GM23338 (cell line): ENCODE measurements at regions not wholly inside any gene's neighbourhood (a gene's known extent, or its start where the extent isn't known, plus 50 kb on each side); places are given as distances from the start of the nearest gene placed in this dataset.

Experiments
- ATAC-seq: fragments of 200-7000 bp; cut with Tn5 transposase; 3 replicates; pipeline ENCODE4 v1.9.1; 2020
- DNase-seq: peaks from one replicate; pipeline ENCODE4 v3.0.0-alpha.2; 2015; ENCODE audit warnings: low spot score
- H2AFZ ChIP-seq: fragments of 200-600 bp; sonication (generic); 2 replicates; pipeline ENCODE4 v1.8.0; 2016; ENCODE audit warnings: antibody characterized with exemption, mild to moderate bottlenecking, moderate library complexity
- H3F3A ChIP-seq: fragments of 200-600 bp; sonication (generic); replicated peaks from 2 replicates; pipeline ENCODE4 v1.8.0; 2017; ENCODE audit warnings: antibody characterized with exemption, mixed run types, low read depth
- H3K27ac ChIP-seq: fragments of 200-600 bp; sonication (generic); 2 replicates; pipeline ENCODE4 v1.6.1; 2016; ENCODE audit warnings: low read depth
- H3K27me3 ChIP-seq: fragments of 200-600 bp; sonication (generic); 2 replicates; pipeline ENCODE4 v1.8.0; 2016; ENCODE audit warnings: mild to moderate bottlenecking, mixed run types, moderate library complexity; ENCODE audit not compliant: insufficient read depth
- H3K36me3 ChIP-seq: fragments of 200-600 bp; sonication (generic); 2 replicates; pipeline ENCODE4 v1.8.0; 2016; ENCODE audit warnings: mild to moderate bottlenecking; ENCODE audit not compliant: insufficient read depth
- H3K4me1 ChIP-seq: fragments of 200-600 bp; sonication (generic); 2 replicates; pipeline ENCODE4 v1.8.0; 2016; ENCODE audit warnings: mild to moderate bottlenecking, moderate library complexity; ENCODE audit not compliant: insufficient read depth
- H3K4me2 ChIP-seq: fragments of 200-600 bp; sonication (generic); 2 replicates; pipeline ENCODE4 v1.7.1; 2017; ENCODE audit warnings: mixed run types
- H3K4me3 ChIP-seq: fragments of 200-600 bp; sonication (generic); 2 replicates; pipeline ENCODE4 v1.6.1; 2016; ENCODE audit warnings: mixed run types
- H3K79me2 ChIP-seq: fragments of 200-600 bp; sonication (generic); replicated peaks from 2 replicates; pipeline ENCODE4 v1.8.0; 2017; ENCODE audit warnings: mild to moderate bottlenecking; ENCODE audit not compliant: insufficient read depth
- H3K9me2 ChIP-seq: fragments of 200-600 bp; sonication (generic); 2 replicates; pipeline ENCODE4 v1.8.0; 2017; ENCODE audit not compliant: insufficient read depth
- H4K20me1 ChIP-seq: fragments of 200-600 bp; sonication (generic); replicated peaks from 2 replicates; pipeline ENCODE4 v1.8.0; 2017; ENCODE audit warnings: mild to moderate bottlenecking; ENCODE audit not compliant: insufficient read depth
- H3K27ac Mint-ChIP-seq: 2 replicates; pipeline ENCODE4 v1.8.0; 2020; ENCODE audit warnings: inconsistent platforms, mild to moderate bottlenecking, moderate library complexity, mixed read lengths
- H3K27me3 Mint-ChIP-seq: 3 replicates; pipeline ENCODE4 v1.8.0; 2022; ENCODE audit warnings: low read depth, mild to moderate bottlenecking, moderate library complexity, mixed read lengths, inconsistent platforms; ENCODE audit not compliant: insufficient read depth, poor library complexity
- H3K36me3 Mint-ChIP-seq: 3 replicates; pipeline ENCODE4 v1.8.0; 2021; ENCODE audit warnings: low read depth, mild to moderate bottlenecking, inconsistent platforms, moderate library complexity, mixed read lengths
- H3K4me1 Mint-ChIP-seq: 3 replicates; pipeline ENCODE4 v1.8.0; 2020; ENCODE audit warnings: mild to moderate bottlenecking, inconsistent platforms, mixed read lengths
- H3K4me3 Mint-ChIP-seq: 3 replicates; pipeline ENCODE4 v1.8.0; 2021; ENCODE audit warnings: moderate library complexity, mild to moderate bottlenecking, inconsistent platforms, mixed read lengths
- H3K9me3 Mint-ChIP-seq: 3 replicates; pipeline ENCODE4 v1.8.0; 2020; ENCODE audit warnings: moderate library complexity, mild to moderate bottlenecking, inconsistent platforms, mixed read lengths
- CREB1 ChIP-seq: fragments of 250-450 bp; sonication (Bioruptor Pico); IDR thresholded peaks from 2 replicates; pipeline ENCODE4 v1.5.0; 2020; ENCODE audit warnings: low read depth, mild to moderate bottlenecking, moderate library complexity
- CTCF ChIP-seq, 2 experiments: fragments of 200-600 bp in 1 of 2; sonication (generic) in 1 of 2; conservative IDR thresholded peaks; 2 replicates each; pipeline versions ENCODE4 v1.5.1 to v1.6.1; 2016 to 2017; ENCODE audit warnings: antibody characterized with exemption in 2 of 2, low read depth in 2 of 2, mild to moderate bottlenecking in 2 of 2, moderate library complexity in 1 of 2
- ETS1 ChIP-seq: IDR thresholded peaks from 2 replicates; pipeline ENCODE4 v1.6.1; 2016; ENCODE audit warnings: antibody characterized with exemption
- EZH2 ChIP-seq: fragments of 200-600 bp; sonication (generic); IDR thresholded peaks from one replicate; pipeline ENCODE4 v1.8.0; 2017; ENCODE audit warnings: antibody characterized with exemption, mild to moderate bottlenecking, low read depth; ENCODE audit not compliant: unreplicated experiment
- EZH2phosphoT487 ChIP-seq: fragments of 200-600 bp; sonication (generic); IDR thresholded peaks from one replicate; pipeline ENCODE4 v1.8.1; 2018; ENCODE audit warnings: antibody characterized with exemption; ENCODE audit not compliant: unreplicated experiment
- JUNB ChIP-seq: IDR thresholded peaks from one replicate; pipeline ENCODE4 v1.6.1; 2016; ENCODE audit warnings: antibody characterized with exemption; ENCODE audit not compliant: unreplicated experiment
- NANOG ChIP-seq: IDR thresholded peaks from 2 replicates; pipeline ENCODE4 v1.6.1; 2016; ENCODE audit warnings: antibody characterized with exemption, borderline replicate concordance
- POLR2AphosphoS5 ChIP-seq: IDR thresholded peaks from 2 replicates; pipeline ENCODE4 v1.6.1; 2016; ENCODE audit warnings: antibody characterized with exemption, low read depth
- REST ChIP-seq: IDR thresholded peaks from one replicate; pipeline ENCODE4 v1.6.1; 2018; ENCODE audit warnings: antibody characterized with exemption; ENCODE audit not compliant: unreplicated experiment
- STAT1 ChIP-seq: IDR thresholded peaks from one replicate; pipeline ENCODE4 v1.6.1; 2016; ENCODE audit warnings: antibody characterized with exemption; ENCODE audit not compliant: unreplicated experiment
- ZNF114 ChIP-seq: fragments of 250-450 bp; sonication (Bioruptor Pico); IDR thresholded peaks from 2 replicates; pipeline ENCODE4 v1.5.0; 2020; ENCODE audit warnings: mild to moderate bottlenecking, moderate library complexity
- ZNF331 ChIP-seq: fragments of 250-450 bp; sonication (Bioruptor Pico); IDR thresholded peaks from 2 replicates; pipeline ENCODE4 v1.5.0; 2020; ENCODE audit warnings: low read depth, mild to moderate bottlenecking, moderate library complexity
- ZNF462 ChIP-seq: fragments of 250-450 bp; sonication (Bioruptor Pico); IDR thresholded peaks from 2 replicates; pipeline ENCODE4 v1.5.0; 2020; ENCODE audit warnings: mild to moderate bottlenecking, moderate library complexity

- Histone ChIP-seq H3K27ac (no peak overlapping the region), H3K4me2 (no peak overlapping the region), H3K27me3 (no peaks in the 10 kb centered on the region), H3K36me3 (no peaks in the 10 kb centered on the region), H3K4me3 (no peak overlapping the region), H2AFZ (no peak overlapping the region; the same call in 1 of the 2 replicates), H3F3A (no peaks in the 10 kb centered on the region), H3K4me1 (peaks cover 29% of the 10 kb centered on the region), H3K79me2 (no peaks in the 10 kb centered on the region), H3K9me2 (no peaks in the 10 kb centered on the region), H4K20me1 (no peaks in the 10 kb centered on the region)
- DNase-seq (no peak), ATAC-seq (no peak)
- peaks cover 28% of the 10 kb centered on the region for H3K4me1 Mint-ChIP-seq
- H3K9me3 Mint-ChIP-seq, result no peaks in the 10 kb centered on the region
- TF ChIP-seq ZNF114 (no peak), POLR2AphosphoS5 (no peak), EZH2 (no peak), ZNF331 (CRISPR knock-in tag) (no peak), JUNB (no peak), REST (no peak), NANOG (no peak), ZNF462 (CRISPR knock-in tag) (no peak), STAT1 (no peak), EZH2phosphoT487 (no peak), ETS1 (no peak), CREB1 (no peak), CTCF (conservative IDR thresholded peaks at IDR 0.05; ENCODE audit: low read depth in 2 of 2) (no peak)
- H3K27me3 Mint-ChIP-seq, result peaks cover 2% of the 10 kb centered on the region
- H3K4me3 Mint-ChIP-seq, result no peak overlapping the region
- H3K36me3 Mint-ChIP-seq, result no peaks in the 10 kb centered on the region
- no peak overlapping the region for H3K27ac Mint-ChIP-seq
These were observed 526.7 kb upstream of the NRP1 start for GRCh38 chr10:33861016-33861704.
